ENCODE measurements at regions not wholly inside any gene's neighbourhood (a gene's known extent, or its start where the extent isn't known, plus 50 kb on each side); places are given as distances from the start of the nearest gene placed in this dataset.
A peak's percentile ranks its signal among the peaks of the same experiment; 100 is the strongest.
"Not testable (repeated sequence)": the region's sequence is repeated elsewhere in the genome, so short reads cannot be mapped to it uniquely, and the experiment has no call there.

DNA sequence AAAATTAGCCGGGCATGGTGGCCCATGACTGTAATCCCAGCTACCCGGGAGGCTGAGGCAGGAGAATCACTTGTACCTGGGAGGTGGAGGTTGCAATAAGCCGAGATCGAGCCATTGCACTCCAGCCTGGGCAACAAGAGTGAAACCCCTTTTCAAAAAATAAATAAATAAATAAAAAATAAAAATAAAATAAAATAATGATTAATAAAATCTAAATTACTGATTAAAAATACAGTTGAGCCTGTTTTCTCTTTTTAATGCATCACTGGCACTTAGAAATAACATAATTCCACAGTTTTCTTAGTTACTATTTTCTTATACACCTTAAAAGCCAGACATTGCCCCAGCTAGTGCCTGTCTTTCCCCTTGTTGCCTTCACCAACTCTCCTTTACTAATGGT lies 922.8 kb upstream of the GJE1 start:
- DNase-seq: no peak

DNA sequence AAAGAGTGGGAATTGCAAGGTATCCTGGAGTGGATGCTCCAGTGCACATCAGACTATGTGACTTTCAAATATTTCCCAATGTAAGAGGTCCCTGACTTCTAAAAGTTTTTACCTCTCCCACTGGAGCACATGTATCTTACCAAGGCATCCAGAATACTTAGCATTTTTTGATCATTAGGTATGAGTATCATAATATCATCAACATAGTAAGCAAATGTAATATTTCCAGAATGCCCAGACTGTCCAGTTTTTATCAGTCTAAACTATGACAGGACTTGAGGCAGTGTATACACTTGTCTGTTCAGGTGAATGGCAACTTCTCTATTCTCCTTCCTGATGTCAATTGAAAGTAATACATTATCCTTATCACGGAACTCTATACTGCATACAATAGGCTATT lies 924.6 kb upstream of the GJE1 start:
- DNase-seq: no peak

DNA sequence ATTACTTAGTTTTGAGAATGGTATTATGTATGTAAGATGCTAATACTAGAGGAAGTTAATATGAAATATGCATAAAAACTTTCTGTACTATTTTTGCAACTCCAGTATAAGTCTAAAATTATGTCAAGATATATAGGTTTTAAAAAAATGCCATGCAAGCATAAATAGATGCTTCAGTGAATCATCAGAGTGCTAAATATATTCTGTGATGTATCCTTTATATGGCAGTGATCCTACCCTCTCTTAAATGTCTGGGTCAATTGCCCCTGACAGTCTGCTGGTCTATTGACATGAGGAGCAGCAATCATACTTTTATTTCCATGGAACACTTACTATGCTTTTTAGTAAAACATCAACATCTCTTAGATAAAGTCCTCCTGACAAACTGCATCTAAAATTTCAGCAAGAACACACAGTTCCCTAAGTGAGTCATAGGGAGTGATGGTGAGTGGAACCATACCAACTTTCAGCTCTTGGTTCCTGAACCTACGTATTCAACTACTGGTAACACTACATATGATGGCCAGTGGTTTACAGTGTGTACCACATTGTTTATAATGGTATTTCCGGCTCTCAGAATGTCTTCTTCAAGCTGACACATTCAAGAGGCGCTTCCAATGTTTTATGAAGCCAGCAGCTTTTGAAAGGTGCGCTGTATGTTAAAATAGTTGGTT lies 928.7 kb upstream of the GJE1 start:
- DNase-seq: no peak

- DNase-seq: no peak
These were observed 930.1 kb upstream of the GJE1 start for GRCh38 chr6:141202626-141203025.

DNA sequence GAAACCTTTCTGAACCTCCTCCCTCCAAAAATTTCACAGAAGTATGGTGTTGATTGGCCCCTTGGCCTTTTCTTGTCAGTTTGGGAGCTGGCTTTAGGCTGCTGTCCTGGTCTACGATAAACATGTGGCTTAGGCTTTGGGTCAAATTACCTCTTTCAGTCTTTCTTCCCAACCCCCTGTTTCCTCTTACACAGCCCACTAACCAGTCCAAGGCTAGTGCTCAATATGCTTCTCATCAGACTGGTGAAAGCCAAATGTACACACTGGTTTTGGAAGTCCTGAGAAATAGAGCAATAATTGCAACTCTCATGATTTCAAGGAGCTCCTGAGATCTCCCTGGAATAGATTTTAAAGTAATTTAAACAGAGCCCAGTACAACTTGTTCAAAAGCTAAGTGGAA lies 933.7 kb upstream of the GJE1 start:
- DNase-seq: no peak

DNA sequence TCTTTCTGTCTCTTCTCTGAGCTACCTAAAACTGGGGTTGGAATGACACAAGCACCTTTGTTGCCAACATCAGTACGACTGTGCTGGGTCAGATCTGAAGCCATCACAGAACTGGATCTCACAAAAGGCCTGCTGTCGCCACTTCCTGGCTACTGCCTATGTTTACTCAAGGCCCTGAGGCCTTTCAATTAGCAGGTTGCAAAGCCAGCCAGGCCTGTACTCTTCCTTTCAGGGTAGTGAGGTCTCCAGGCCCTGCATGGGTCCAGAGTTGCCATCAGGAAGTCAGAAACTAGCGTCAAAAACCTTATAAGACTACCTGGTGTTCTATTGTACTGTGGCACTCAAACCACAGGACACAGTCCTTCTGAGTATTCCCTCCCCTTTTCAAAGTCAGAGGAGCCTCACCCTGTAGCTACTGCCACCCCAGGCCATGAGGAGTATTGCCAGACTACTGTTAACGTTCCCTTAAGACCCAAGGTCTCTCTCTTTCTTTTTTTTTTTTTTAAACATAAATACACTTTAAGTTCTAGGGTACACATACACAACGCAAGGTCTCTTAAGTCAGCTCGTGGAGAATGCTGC lies 937.4 kb upstream of the GJE1 start:
- no peak for DNase-seq

DNA sequence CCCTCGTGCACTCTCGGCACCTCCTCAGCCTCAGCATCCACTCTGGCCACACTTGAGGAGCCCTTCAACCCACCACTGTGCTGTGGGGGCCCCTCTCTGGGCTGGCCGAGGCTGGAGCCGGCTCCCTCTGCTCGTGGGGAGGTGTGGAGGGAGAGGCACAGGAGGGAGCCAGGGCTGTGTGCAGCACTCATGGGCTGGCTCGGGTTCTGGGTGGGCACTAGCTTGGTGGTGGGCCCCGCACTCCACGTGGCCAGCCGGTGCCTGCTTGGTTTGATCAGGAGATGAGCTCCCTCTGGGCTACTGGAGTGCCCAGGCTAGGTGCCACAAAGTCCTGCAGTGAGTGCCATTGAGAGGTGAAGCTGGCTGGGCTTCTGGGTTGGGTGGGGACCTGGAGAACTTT lies 949.4 kb upstream of the GJE1 start:
- no peak for DNase-seq

DNA sequence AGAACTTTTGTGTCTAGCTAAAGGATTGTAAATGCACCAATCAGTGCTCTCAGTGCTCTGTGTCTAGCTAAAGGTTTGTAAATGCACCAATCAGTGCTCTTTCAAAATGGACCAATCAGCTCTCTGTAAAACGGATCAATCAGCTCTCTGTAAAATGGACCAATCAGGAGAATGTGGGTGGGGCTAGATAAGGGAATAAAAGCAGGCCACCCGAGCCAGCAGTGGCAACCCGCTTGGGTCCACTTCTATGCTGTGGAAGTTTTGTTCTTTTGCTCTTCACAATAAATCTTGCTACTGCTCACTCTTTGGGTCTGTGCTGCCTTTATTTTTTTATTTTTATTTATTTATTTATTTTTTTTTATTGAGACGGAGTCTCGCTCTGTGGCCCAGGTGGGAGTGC lies 957.3 kb upstream of the GJE1 start:
- DNase-seq: not testable (repeated sequence)

DNA sequence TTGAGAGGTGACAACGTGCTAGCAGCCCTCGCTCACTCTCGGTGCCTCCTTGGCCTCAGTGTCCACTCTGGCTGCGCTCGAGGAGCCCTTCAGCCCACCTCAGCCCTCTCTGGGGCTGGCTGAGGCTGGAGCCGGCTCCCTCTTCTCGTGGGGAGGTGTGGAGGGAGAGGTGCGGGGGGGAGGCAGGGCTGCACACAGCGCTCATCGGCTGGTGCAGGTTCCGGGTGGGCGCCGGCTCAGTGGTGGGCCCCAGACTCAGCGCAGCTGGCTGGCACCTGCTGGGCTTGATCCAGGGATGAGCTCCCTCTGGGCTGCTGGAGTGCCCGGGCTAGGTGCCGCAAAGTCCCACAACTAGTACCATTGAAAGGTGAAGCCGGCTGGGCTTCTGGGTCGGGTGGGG lies 957.8 kb upstream of the GJE1 start:
- DNase-seq: no peak

DNA sequence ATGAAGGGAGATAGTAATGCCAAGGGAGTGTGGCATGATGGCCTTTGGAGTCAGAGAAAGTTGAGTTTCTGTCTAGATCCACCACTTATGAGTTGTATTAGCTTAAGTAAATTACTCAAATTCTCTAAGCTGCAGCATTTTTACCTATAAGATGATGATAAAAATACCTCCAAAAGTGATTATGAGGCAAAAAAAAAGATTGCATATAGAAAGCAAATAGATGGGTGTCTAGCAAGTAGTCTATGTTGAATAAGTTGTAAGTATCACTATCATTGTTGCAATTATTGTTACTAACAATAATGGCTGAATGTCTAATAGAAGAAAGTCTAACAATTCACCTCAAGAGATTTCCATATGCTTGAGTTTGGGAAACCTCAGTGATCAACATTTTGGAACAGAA lies 959.2 kb upstream of the GJE1 start:
- DNase-seq: no peak

- no peak for DNase-seq
These were observed 963.3 kb upstream of the GJE1 start for GRCh38 chr6:141169419-141169818.

DNA sequence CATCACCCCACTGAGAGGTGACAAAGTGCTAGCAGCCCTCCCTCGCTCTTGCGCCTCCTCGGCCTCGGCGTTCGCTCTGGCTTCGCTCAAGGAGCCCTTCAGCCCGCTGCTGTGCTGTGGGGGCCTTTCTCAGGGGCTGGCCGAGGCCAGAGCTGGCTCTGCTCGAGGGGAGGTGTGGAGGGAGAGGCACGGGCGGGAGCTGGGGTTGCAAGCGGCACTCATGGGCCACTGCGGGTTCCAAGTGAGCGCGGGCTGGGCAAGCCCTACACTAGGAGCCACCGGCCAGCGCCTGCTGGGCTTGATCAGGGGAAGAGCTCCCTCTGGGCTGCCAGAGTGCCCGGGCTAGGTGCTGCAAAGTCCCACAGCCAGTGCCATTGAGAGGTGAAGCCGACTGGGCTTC lies 964.8 kb upstream of the GJE1 start:
- DNase-seq: no peak

GRCh38 chr6:141165002-141165665 lies 967.6 kb upstream of the GJE1 start:
- no peak for DNase-seq

DNA sequence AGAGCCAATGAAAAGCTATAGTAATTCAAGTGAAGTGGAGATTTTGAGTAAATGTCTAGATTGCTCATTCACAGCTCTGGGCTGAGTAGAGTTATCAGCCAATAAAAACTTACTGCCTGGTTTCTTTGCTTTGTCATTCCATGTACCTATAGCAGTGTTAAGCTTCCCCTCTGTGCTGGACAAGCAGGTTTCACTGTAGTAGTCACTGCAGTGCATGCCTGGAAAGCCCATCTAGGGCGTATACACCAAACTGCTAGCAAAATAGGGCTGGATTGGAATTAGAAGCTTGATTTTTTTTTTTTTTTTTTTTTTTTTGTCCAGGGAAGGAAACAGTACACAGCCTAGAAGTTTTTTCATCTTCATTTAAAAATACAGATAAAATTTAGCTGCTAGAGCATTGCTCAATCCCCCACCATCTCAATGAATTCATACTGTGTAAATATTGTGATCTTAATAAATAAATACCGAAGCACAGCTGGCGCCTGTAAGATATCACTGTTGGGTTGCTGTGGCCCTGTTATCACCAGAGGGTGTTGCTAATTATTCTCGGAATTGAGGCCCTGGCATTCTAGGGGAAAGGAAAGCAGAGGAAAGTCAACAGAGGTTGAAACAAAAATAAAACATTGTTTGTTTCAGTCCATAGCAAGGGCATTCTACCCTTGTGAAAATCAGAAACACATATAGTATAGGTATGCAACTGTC lies 968.5 kb upstream of the GJE1 start:
- DNase-seq: no peak

- no peak for DNase-seq
These were observed 969.6 kb upstream of the GJE1 start for GRCh38 chr6:141163107-141163506.

DNA sequence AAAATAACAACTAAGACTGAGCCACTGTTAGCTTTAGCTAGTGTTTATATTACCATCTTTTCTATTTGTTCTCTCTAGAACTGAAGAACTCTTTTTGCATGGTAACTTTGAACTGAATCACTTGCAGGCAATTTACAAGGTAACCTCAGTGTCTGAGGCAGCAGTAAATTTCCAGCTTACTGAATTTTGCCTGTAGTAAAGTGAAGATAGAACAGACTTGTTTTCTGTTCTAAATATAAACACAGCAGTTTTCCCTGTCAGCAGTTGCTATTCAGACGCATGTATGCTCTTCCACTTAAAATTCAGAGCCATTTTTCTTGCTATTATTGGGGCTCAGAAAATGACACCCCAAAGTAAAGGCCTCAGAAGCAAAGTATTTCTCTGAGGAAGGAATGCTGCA lies 974.0 kb upstream of the GJE1 start:
- DNase-seq: no peak

- DNase-seq: peak in 2 of 5 donors; percentile 13 to 19
These were observed 979.2 kb upstream of the GJE1 start for GRCh38 chr6:141153563-141153962.

- no peak for DNase-seq
These were observed 979.8 kb upstream of the GJE1 start for GRCh38 chr6:141152951-141153350.

DNA sequence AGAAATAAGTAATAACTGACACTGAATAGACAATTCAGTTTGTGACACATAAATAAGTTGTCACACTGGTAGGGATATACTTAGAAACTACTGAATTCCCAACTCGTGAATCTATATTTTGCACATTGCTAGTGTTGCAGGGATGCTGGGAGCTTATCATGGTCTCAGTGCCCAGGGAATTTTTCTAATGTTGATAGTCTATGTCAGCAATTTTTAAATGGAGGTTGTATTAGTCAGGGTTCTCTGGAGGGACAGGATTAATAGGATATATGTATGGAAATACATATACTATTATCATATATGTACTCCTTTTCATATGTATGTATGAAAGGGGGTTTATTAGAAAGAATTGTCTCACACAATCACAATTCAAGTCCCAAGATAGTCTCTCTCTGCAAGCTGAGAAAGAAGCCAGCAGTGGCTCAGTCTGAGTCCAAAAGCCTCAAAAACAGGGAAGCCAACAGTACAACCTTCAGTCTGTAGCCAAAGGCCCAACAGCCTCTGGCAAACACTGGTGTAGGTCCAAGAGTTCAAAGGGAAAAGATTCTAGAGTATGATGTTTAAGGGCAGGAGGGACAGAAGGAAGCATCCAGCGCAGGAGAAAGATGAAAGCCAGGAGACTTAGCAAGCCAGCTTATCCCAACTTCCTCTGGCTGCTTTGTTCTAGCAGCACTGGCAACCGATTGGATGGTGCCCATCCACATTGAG lies 980.9 kb upstream of the GJE1 start:
- no peak for DNase-seq

GRCh38 chr6:141141870-141142269 lies 990.9 kb upstream of the GJE1 start:
- no peak for DNase-seq

DNA sequence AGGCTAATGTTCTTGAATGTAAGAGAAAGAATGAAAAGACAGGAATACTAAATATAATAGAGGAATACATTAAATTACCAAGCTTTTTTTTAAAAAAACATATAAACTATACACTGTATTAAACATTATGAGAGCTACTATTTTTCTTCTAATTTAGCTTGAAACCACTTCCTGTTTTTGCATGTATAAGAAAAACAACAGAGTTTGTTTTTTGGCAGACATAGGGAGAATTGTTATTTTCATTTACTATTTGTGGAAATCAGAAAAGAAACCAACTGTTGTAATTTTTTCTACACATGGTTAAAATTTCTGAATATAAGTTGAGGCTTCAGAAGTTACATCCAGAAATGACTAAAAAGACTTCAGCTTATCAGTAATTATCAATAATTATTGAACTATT lies 991.8 kb upstream of the GJE1 start:
- no peak for DNase-seq

DNA sequence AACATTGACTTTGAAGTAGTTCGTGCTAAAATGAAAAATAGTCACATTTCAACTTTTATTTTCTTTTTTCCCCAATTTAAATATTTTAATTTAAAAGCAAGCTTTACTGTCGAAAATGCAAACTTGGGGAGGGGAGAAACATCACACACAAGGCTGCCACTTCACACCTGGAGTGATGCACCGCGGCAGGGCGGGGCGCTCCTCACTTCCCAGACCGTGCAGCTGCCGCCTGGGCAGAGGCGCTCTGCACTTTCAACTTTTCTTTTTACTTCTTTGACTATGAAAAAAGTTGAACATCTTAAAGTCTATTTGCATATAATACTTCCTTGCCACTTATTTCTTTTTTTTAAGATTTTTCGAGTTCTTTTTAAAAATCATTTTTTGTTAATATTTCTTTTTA lies 993.3 kb upstream of the GJE1 start:
- no peak for DNase-seq

DNA sequence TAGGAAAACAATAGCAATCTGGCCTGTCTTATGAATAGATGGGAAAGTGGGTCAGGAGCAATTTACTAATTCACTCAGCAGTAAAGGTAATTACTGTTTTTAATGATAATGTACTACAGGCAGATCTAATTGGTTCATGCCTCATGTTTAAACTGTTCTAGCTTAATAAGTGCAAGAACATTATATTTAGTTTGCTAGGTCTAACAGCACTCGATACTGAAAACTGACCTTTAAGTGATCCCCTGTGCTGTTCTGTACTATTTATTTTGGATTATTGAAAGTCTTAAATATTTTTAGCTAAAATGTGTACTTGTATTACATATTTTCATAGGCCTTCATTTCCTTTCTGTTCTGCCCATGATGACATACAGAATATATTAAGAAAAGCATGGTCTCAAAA lies 998.0 kb upstream of the GJE1 start:
- no peak for DNase-seq
